Liver (tissue), 8 donors: ENCODE measurements at regions not wholly inside any gene's neighbourhood (a gene's known extent, or its start where the extent isn't known, plus 50 kb on each side); places are given as distances from the start of the nearest gene placed in this dataset.

Experiments
- DNase-seq: peaks from one replicate; pipeline ENCODE4 v3.0.0-alpha.2; 2017; ENCODE audit warnings: low spot score
- H3K27ac ChIP-seq, 2 donors: one replicate each; pipeline ENCODE4 v1.7.0; 2013; ENCODE audit warnings: inconsistent platforms in 2 of 2, low read length in 2 of 2, control low read depth in 1 of 2, low read depth in 1 of 2, mild to moderate bottlenecking in 1 of 2
- H3K27me3 ChIP-seq, 4 donors: one replicate each; pipeline versions ENCODE4 v1.6.1 to v1.7.0; 2013; ENCODE audit warnings: low read length in 3 of 4, inconsistent platforms in 1 of 4, mild to moderate bottlenecking in 1 of 4, moderate library complexity in 1 of 4; ENCODE audit not compliant: control insufficient read depth in 4 of 4, insufficient read depth in 4 of 4
- H3K36me3 ChIP-seq, 4 donors: one replicate each; pipeline versions ENCODE4 v1.6.1 to v1.7.0; 2013; ENCODE audit warnings: low read length in 3 of 4, mild to moderate bottlenecking in 3 of 4, low read depth in 1 of 4, moderate library complexity in 1 of 4; ENCODE audit not compliant: control insufficient read depth in 4 of 4, insufficient read depth in 3 of 4
- H3K4me1 ChIP-seq, 4 donors: one replicate each; pipeline versions ENCODE4 v1.6.1 to v1.7.0; 2013; ENCODE audit warnings: low read length in 3 of 4, mild to moderate bottlenecking in 3 of 4, moderate library complexity in 1 of 4; ENCODE audit not compliant: control insufficient read depth in 4 of 4, insufficient read depth in 4 of 4
- H3K4me3 ChIP-seq, 3 donors: one replicate each; pipeline versions ENCODE4 v1.6.1 to v1.7.0; 2013; ENCODE audit warnings: low read length in 3 of 3, control low read depth in 1 of 3, low read depth in 1 of 3, mild to moderate bottlenecking in 1 of 3
- H3K9ac ChIP-seq, 2 donors: one replicate each; pipeline ENCODE4 v1.7.0; 2013; ENCODE audit warnings: low read length in 2 of 2, mild to moderate bottlenecking in 2 of 2, moderate library complexity in 2 of 2, control low read depth in 1 of 2, low read depth in 1 of 2
- H3K9me3 ChIP-seq, 4 donors: one replicate each; pipeline versions ENCODE4 v1.6.1 to v1.7.0; 2013; ENCODE audit warnings: low read length in 3 of 4; ENCODE audit not compliant: control insufficient read depth in 4 of 4
- CTCF ChIP-seq: fragments of 150-350 bp; IDR thresholded peaks from 2 replicates; pipeline ENCODE4 v1.5.1; 2017; ENCODE audit warnings: improper control_type of control experiment, low read depth, low read length; ENCODE audit not compliant: missing input control
- EGR1 ChIP-seq, 2 donors: IDR thresholded peaks; 2 replicates each; pipeline ENCODE4 v1.6.1; 2016 to 2018; ENCODE audit warnings: antibody characterized with exemption in 2 of 2, low read depth in 2 of 2
- FOXA1 ChIP-seq: IDR thresholded peaks from 2 replicates; pipeline ENCODE4 v1.6.1; 2016; ENCODE audit warnings: antibody characterized with exemption
- FOXA2 ChIP-seq: IDR thresholded peaks from 2 replicates; pipeline ENCODE4 v1.6.1; 2016; ENCODE audit warnings: antibody characterized with exemption
- GABPA ChIP-seq, 2 donors: IDR thresholded peaks in 1 of 2; conservative IDR thresholded peaks in 1 of 2; 2 replicates each; pipeline ENCODE4 v1.6.1; 2016; ENCODE audit warnings: antibody characterized with exemption in 2 of 2, mild to moderate bottlenecking in 1 of 2, moderate library complexity in 1 of 2
- HNF4G ChIP-seq: IDR thresholded peaks from 2 replicates; pipeline ENCODE4 v1.6.1; 2016; ENCODE audit warnings: antibody characterized with exemption
- JUND ChIP-seq, 2 donors: IDR thresholded peaks; 2 replicates each; pipeline ENCODE4 v1.6.1; 2016; ENCODE audit warnings: antibody characterized with exemption in 2 of 2
- NR2F2 ChIP-seq: IDR thresholded peaks from 2 replicates; pipeline ENCODE4 v1.6.1; 2016; ENCODE audit warnings: antibody characterized with exemption
- RAD21 ChIP-seq, 2 donors: IDR thresholded peaks; 2 replicates each; pipeline ENCODE4 v1.6.1; 2016; ENCODE audit warnings: antibody characterized with exemption in 2 of 2, mild to moderate bottlenecking in 2 of 2
- RXRA ChIP-seq, 2 donors: IDR thresholded peaks; 2 replicates each; pipeline ENCODE4 v1.6.1; 2017 to 2018; ENCODE audit warnings: antibody characterized with exemption in 2 of 2, mild to moderate bottlenecking in 1 of 2
- SP1 ChIP-seq: IDR thresholded peaks from 2 replicates; pipeline ENCODE4 v1.6.1; 2018; ENCODE audit warnings: antibody characterized with exemption, mild to moderate bottlenecking
- TAF1 ChIP-seq: conservative IDR thresholded peaks from 2 replicates; pipeline ENCODE4 v1.6.1; 2016; ENCODE audit warnings: antibody characterized with exemption, mild to moderate bottlenecking
- YY1 ChIP-seq: IDR thresholded peaks from 2 replicates; pipeline ENCODE4 v1.6.1; 2016; ENCODE audit warnings: antibody characterized with exemption, mild to moderate bottlenecking
- ZBTB33 ChIP-seq: IDR thresholded peaks from 2 replicates; pipeline ENCODE4 v1.6.1; 2016; ENCODE audit warnings: antibody characterized with exemption
- WGBS: extraction: QIAGEN DNeasy Blood & Tissue Kit; methylation state at CpG from one replicate; pipeline ENCODE4 v1.1.7; 2013; 5-methylcytosine and 5-hydroxymethylcytosine counted together
- TF ChIP-seq, protein P1 (sequence below): IDR thresholded peaks from 2 replicates; pipeline ENCODE4 v1.6.1; 2016; ENCODE audit warnings: antibody characterized with exemption
- TF ChIP-seq, protein P2 (sequence below): IDR thresholded peaks from 2 replicates; pipeline ENCODE4 v1.6.1; 2016; ENCODE audit warnings: antibody characterized with exemption
- donor health status: healthy.
- donor health status: healthy.
- donor health status: healthy.
- donor health status: healthy.
- donor health status: healthy.

DNA sequence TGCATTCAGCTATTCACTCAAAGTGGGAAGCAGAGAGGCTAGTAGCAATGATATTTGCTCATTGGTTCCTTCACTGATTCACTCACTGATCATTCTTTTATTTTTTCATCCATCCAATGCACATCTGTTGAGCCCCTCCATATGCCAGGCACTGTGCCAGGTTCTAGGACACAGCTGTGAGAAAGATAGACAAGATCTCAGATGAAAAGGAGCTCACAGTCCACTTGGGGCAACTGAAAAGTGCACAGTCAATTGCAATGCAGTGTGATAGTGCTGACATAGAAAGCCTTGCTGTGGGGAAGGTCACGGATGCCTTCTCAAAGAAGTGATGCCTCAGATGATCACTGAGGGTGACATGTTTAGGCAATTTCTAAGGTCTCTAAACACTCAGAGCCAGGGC is 262.3 kb downstream of the PTEN start:
- 94% methylated on average over 1 of the region's 1 CpG for WGBS
- no peak overlapping the region for H3K27ac ChIP-seq
- no peaks in the 10 kb centered on the region for H3K9me3 ChIP-seq
- H3K4me1 ChIP-seq, result no peaks in the 10 kb centered on the region
- DNase-seq, result no peak
- H3K4me3 ChIP-seq, result no peak overlapping the region
- no peaks in the 10 kb centered on the region for H3K27me3 ChIP-seq
- H3K9ac ChIP-seq, result no peak overlapping the region
- no peak for TF ChIP-seq TAF1
- TF ChIP-seq RXRA (IDR thresholded peaks at IDR 0.05), result no peak
- no peak for TF ChIP-seq JUND (IDR thresholded peaks at IDR 0.05)
- TF ChIP-seq ZBTB33, result no peak
- no peak for TF ChIP-seq YY1
- no peak for TF ChIP-seq CTCF
- TF ChIP-seq, protein P1, sequence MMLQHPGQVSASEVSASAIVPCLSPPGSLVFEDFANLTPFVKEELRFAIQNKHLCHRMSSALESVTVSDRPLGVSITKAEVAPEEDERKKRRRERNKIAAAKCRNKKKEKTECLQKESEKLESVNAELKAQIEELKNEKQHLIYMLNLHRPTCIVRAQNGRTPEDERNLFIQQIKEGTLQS, result no peak
- no peak for TF ChIP-seq GABPA (IDR thresholded peaks at IDR 0.05 in 1 of 2, conservative IDR thresholded peaks at IDR 0.05 in 1 of 2)
- no peak for TF ChIP-seq HNF4G
- no peak for TF ChIP-seq EGR1 (IDR thresholded peaks at IDR 0.05; ENCODE audit: low read depth in 2 of 2)
- TF ChIP-seq RAD21 (IDR thresholded peaks at IDR 0.05), result no peak
- no peak for TF ChIP-seq FOXA2
- no peak for TF ChIP-seq SP1
- no peak for TF ChIP-seq NR2F2
- no peaks in the 10 kb centered on the region for H3K36me3 ChIP-seq

- no peak overlapping the region for H3K27ac ChIP-seq
- no peak for DNase-seq
- TF ChIP-seq FOXA1 (no peak), JUND (IDR thresholded peaks at IDR 0.05) (no peak), SP1 (no peak), EGR1 (IDR thresholded peaks at IDR 0.05; ENCODE audit: low read depth in 2 of 2) (no peak), RXRA (IDR thresholded peaks at IDR 0.05) (no peak)
- TF ChIP-seq, protein P2, sequence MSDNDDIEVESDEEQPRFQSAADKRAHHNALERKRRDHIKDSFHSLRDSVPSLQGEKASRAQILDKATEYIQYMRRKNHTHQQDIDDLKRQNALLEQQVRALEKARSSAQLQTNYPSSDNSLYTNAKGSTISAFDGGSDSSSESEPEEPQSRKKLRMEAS, result no peak
- TF ChIP-seq, protein P1, result no peak
- H3K36me3 ChIP-seq, result no peaks in the 10 kb centered on the region
- H3K9ac ChIP-seq, result no peak overlapping the region
- 87% methylated on average over 1 of the region's 1 CpG for WGBS
- no peaks in the 10 kb centered on the region for H3K27me3 ChIP-seq
- H3K4me1 ChIP-seq, result no peaks in the 10 kb centered on the region
- no peak overlapping the region for H3K4me3 ChIP-seq
- no peaks in the 10 kb centered on the region for H3K9me3 ChIP-seq
These were observed 263.3 kb downstream of the PTEN start for GRCh38 chr10:88126699-88127098.
